ENCODE measurements at regions not wholly inside any gene's neighbourhood (a gene's known extent, or its start where the extent isn't known, plus 50 kb on each side); places are given as distances from the start of the nearest gene placed in this dataset.

DNA sequence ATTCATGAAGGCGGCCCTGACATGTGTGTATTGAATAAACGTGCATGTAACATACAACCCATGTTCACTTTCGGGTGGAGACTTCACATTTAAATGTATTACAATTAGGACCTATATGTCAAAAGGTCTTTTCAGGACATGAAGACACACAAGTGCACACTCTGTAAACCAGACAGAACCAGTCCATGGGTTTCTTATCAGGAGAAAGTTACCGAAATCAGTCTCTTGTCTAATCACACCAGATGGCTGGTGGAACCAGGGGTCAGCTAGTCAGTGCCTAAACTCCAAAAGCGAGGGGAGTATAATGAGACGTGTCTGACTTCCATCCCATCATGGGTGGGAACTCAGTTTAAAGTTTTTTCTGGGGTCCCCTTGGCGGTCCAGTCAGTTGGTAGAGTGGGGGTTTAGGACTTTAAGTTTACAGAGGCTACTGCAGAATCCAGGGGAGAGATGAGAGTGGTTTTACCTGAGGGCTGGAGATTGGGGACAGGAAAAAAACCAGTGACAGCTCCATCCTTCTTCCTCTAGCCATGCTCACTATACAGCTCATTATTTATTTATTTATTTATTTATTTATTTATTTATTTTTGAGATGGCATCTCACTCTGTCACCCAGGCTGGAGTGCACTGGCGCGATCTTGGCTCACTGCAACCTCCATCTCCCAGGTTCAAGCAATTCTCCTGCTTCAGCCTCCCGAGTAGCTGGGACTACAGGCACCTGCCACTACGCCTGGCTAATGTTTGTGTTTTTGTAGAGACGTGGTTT is 251.3 kb upstream of the LYZL1 start:
- DNase-seq: no peak

- no peak for DNase-seq
Measured at GRCh38 chr10:29039091-29039490, 249.8 kb upstream of the LYZL1 start.

DNA sequence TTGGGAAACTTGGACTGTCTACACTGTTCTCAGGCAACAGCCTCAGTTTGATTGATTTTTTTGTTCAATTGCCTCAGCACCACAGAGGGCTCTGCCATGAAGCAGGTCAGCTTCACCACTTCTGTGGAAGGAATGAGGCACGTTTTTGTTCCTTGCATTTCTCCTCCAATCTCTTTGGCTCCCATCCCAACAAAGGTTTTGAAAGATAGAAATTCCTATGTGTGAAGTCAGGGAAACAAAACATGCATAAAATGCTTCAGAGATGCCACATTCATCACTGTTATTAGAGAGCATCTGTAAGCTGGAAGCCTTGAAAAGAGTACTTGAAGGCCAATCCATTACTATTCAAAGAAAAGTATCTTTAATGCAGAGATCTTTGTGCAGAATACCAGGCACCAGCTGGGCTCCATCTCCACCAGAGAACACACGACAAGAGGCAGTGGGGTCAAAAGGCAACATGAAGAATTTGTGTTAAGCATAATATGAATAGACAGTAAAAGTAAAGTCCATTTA is 249.1 kb upstream of the LYZL1 start:
- no peak for DNase-seq

GRCh38 chr10:29041616-29042015 is 247.3 kb upstream of the LYZL1 start:
- no peak for DNase-seq

DNA sequence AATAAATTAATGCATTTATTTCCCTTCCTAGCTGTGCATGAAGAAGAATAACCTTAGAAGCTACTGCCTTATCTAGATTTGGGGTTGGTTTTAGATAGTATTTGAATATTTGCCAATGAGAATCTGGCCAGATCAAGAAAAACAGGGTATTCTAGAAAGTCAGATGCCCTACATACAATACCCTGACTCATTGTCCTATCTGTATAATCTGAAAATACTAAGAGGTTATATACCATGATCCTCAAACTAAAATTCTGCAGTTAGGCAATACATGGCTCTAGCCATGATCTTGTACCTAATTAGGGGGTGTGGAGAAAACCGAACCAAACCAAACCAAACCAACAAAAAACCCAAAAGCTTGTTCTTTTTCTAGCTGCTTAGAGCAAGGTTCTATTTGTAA is 240.4 kb upstream of the LYZL1 start:
- DNase-seq: no peak

GRCh38 chr10:29050081-29050480 is 238.8 kb upstream of the LYZL1 start:
- no peak for DNase-seq

DNA sequence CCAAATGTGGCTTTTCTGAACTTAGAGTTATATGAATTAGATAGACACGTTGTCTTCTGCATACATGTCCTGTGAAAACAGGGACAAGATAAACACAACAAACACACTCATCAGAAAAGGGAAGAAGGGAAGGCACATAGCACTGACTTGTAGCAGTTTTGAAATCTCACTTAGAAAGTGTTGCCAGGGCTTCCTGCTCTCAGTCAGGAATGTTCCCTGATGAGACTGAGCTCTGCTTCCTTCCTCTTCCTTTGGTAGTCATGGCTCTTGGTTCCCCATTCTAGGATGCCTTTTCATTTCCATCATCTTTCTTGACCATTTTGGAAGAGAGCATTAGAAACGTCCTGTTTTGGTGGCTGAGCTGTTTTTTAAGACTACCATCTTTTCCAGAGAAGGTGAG is 233.8 kb upstream of the LYZL1 start:
- no peak for DNase-seq

GRCh38 chr10:29056729-29057128 is 232.1 kb upstream of the LYZL1 start:
- DNase-seq: no peak

GRCh38 chr10:29057822-29058331 is 231.0 kb upstream of the LYZL1 start:
- DNase-seq: no peak

DNA sequence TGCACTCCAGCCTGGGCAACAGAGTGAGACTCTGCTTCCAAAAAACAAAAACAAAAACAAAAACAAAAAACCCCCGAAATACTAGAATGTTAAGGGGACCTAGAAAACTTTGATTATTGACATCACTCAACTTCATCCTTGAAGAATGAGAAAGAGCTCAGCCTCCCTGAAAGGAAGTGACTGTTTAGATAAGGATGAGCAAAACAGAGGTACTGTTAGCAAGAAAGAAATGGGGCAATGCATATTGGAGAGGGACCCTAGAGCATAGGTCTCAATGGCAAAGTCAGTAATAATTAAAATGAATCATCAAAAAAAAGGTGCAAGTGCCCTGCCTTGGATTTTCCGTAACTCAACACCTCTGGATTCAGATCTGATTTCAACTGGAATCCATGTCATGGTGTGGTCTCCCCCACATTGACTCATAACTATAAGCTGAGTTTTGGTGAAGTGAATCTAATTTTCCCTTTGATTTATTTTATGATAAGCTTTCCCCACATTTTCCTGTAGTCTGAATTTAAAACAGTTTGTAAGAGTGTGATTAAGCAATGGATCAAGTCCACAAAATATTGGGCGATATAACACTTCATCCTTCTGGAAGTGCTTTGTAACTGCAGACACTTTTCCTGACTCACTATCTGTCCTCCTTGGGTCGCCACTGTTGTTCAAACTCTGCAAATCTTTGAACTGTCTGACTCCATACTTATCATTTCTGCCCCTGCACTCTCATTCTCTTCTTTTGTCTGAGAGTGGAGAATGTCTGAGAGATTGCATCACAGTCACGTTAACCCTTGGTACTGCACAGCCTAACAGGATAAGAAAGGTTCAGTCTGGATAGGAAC is 224.8 kb upstream of the LYZL1 start:
- no peak for DNase-seq

GRCh38 chr10:29064680-29065079 is 224.2 kb upstream of the LYZL1 start:
- no peak for DNase-seq

DNA sequence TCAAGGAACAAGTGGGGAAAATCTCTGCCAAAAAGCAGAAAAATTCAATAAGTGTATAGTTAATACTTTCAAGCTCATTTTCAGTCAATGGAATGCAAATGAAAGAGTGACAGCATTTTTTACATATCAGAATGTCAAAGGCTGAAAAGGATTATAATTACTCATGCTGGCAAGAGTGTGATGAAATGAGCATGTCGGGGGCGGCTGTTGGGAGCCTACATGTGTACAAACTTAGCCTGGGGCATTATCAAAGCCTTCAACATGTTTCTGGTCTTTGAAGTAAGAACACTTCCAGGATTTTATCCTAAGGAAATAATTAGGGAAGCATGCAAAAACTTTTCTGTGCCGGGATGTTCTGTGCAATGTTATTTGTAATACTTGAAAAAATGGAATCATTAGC is 221.7 kb upstream of the LYZL1 start:
- no peak for DNase-seq

DNA sequence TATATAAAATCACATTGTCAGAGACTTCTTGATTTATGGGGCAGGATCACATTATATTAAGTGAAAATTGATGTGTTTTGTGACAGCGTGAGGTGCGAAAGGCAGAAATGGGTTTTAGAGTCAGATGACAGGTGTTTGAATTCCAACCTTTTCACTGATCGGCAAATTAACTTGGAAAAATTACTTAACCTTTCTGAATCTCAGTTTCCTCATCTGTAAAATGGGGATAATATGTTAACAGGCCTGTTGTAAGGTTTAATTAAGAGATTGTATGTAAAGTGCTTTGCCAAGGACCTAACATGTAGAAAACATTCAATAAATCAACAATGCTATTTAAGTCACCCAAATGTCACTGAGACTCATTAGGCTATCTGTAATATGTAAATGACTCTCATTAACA is 221.2 kb upstream of the LYZL1 start:
- DNase-seq: no peak

DNA sequence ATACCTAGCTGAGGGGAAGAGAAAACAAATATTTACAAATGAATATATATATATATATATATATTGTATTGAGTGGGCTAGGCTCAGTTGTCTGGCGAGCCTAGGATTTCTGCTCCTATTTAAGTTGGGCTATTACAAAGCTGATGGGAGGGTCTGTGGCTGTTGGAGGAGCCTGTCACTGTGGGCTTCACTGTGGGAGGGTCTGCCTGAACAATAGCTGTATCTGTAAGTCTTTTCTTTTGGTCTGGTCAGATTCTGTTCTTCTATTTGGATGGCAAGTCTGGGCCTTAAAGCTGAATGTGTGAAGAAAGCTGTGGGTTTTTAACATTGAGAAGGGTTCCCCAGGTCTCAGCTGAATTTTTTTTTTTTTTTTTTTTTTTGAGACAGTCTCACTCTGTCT is 220.6 kb upstream of the LYZL1 start:
- DNase-seq: no peak

DNA sequence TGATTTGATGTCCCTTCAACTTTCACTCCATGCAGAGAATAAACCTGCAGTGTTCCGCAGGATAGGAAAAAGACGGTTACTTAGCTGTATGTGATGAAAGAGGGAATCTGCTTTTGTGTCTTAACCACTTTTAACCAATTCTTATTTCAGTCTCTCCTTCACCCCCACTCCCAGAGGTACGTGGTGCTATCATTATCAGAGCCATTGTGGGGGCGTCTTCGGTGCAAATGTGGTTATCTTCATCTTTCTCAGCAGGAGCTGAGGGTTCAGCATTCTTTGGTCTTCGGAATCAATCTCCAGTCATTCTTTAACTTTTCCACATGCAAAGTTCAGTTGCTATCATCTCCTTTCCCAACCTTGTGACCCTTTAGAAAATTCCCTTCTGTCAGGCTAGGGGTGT is 219.9 kb upstream of the LYZL1 start:
- no peak for DNase-seq

GRCh38 chr10:29069941-29070340 is 218.9 kb upstream of the LYZL1 start:
- DNase-seq: no peak

- DNase-seq: no peak
Measured at GRCh38 chr10:29078919-29079318, 210.0 kb upstream of the LYZL1 start.

DNA sequence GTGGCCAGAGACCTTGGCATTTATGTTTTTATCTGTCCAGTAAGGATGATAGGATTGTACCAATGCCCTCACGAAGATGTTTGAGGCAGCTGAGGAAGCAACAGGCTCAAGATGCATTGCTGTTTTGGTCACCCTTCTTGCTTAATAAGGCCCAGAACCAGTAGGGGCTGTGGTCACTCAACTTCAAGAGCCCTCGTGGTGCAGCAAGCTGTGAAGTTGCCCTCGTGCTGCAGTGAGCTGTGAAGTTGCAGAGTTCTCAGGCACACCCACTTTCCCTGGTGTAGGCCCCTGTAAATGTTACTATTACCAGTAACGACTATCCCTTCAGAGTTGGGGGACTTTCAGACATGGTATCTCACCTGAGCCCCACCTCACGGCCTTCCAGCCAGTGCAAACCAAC is 207.6 kb upstream of the LYZL1 start:
- no peak for DNase-seq

DNA sequence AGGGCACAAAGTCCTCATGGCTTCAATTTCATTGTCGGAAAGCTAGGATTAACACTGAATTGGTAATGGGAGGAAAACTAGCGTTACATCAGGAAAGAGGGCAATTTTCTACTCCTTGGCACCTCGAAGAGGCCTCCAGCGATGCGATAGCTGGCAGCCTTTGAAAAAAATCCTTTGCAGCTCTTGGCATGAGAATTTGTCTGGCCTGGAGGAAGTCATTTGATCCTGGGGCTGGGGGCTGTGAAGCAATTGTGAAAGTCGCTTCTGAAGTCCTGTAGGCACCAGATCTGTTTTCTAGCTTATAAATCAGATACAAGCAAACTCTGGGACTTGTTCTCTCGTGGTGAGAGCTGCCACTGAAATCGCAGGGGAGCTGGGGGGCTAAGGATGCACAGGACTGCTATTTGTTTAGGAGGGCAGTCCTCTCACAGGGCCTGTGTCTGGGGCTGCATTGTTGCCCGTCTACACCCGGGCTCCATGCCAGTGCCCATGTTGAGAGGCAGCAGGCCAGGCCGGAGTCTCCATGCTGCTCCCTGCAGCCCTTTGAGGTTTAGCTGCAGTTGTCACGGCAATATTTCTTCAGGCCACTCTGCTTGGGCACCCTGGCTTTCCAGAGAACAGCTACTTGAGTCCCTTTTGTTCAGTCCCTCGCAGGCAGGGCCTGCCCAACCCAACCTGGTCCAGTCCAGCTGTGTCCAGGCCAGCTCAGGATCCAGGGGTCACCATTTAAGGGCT is 206.8 kb upstream of the LYZL1 start:
- no peak for DNase-seq

DNA sequence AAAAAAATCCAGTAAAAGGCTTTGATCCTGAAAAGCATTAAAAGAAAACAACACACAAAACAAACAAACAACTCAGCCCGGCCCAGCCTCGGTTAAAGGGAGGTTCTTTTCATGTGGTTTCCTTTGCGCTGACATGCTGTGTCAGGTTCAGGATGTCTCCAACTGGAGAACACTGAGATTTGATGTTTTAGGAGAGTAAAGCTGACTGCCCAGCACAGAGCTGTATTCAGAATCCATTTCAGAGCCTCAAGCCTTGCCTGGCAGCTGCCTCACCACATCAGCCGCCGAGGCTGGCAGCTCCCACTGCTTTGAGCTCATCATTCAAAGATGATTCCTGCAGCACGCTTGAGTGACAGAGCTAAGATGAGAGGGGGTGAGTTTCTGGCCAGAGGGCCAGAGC is 205.8 kb upstream of the LYZL1 start:
- no peak for DNase-seq

DNA sequence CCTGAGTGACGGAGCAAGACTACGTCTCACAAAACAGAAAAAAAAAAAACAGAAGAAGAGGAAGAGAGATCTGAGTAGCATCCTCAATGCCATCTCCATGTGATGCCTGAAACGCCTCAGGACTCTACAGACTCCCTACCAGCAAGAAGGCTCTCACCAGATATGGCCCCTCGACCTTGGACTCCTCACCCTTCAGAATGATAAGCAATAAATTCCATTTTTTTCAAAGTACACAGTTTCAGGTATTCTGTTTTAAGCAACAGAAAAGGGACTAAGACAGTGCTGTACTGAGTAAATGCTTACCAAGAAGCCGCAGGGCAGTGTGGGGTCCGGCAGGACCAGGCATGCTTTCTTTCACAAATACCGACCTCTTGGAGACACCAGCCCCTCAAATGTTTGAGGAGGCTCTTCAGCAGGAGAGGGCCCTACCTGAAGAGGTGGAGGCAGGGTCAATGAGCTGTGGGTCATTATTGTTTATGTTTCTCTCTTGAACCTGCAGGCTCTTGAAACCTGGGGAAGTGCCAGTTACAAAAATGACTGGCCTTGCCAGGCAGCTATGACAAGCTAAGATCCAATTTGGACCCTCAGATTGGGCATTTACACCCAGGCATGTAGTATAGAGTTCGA is 204.1 kb upstream of the LYZL1 start:
- DNase-seq: no peak

DNA sequence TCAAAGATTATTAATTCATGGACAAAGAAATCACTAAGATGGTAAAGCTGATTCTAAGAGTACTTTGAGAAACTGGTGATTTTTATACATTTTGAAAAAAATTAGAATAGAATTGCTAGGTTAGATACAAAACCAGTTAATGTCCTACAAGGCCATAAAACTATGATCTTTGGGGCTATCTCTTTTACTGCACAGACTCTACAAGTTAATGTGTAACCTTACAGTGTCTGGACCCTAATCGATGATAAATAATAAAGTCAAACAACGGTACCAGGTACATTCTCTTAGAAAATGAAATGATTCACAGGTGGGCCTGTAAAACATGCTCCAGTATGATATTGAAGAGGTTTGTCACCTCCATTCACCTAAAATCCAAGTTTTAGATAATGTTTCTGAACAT is 199.8 kb upstream of the LYZL1 start:
- no peak for DNase-seq

- no peak for DNase-seq
Measured at GRCh38 chr10:29096303-29096824, 192.5 kb upstream of the LYZL1 start.

All from stimulated activated naive CD4-positive, alpha-beta T cell treated with Interleukin-2 at 50 U/mL for 16 hours (primary cell).